MG63 (cell line): ENCODE measurements at regions not wholly inside any gene's neighbourhood (a gene's known extent, or its start where the extent isn't known, plus 50 kb on each side); places are given as distances from the start of the nearest gene placed in this dataset.
"Not testable (repeated sequence)": the region's sequence is repeated elsewhere in the genome, so short reads cannot be mapped to it uniquely, and the experiment has no call there.

Experiments
- DNase-seq: peaks from one replicate; pipeline ENCODE4 v3.0.0-alpha.2; 2020
- H3K27me3 ChIP-seq: fragments of 250-450 bp; sonication (Bioruptor Pico); 2 replicates; pipeline ENCODE4 v1.5.1; 2020; ENCODE audit warnings: mild to moderate bottlenecking, moderate library complexity
- H3K36me3 ChIP-seq: fragments of 250-450 bp; sonication (Bioruptor Pico); 2 replicates; pipeline ENCODE4 v1.5.1; 2020; ENCODE audit warnings: mild to moderate bottlenecking, moderate library complexity
- H3K4me3 ChIP-seq: fragments of 250-450 bp; sonication (Bioruptor Pico); 2 replicates; pipeline ENCODE4 v1.5.1; 2020; ENCODE audit warnings: mild to moderate bottlenecking, moderate library complexity
- H3K9me3 ChIP-seq: fragments of 250-450 bp; sonication (Bioruptor Pico); 2 replicates; pipeline ENCODE4 v1.5.1; 2020; ENCODE audit warnings: mild to moderate bottlenecking, moderate library complexity

GRCh38 chr20:55668631-55669030, 336.7 kb downstream of the CBLN4 start:
- no peak overlapping the region for H3K4me3 ChIP-seq
- no peak for DNase-seq
- H3K36me3 ChIP-seq: no peaks in the 10 kb centered on the region
- H3K27me3 ChIP-seq: no peaks in the 10 kb centered on the region
- no peaks in the 10 kb centered on the region for H3K9me3 ChIP-seq

DNA sequence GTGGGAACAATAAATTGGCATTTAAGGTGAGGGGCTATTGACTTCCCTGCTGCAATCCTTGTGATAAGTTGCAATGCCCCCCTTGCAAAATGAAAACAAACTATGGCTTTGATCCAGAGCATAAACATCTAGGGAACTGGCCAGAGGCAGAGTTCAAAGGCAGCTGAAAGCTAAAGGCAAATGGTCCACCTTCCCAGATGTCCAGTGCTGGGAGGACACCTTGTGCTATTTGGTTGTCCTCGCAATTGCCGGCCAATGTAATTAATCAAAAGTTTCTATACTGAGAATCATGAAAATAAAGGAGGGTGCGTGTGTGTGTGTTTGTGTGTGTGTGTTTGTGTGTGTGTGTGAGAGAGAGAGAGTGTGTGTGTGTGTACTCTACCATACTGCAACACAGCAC, 337.4 kb downstream of the CBLN4 start:
- no peak for DNase-seq
- no peaks in the 10 kb centered on the region for H3K9me3 ChIP-seq
- H3K4me3 ChIP-seq: no peak overlapping the region
- H3K27me3 ChIP-seq: no peaks in the 10 kb centered on the region
- H3K36me3 ChIP-seq: no peaks in the 10 kb centered on the region

GRCh38 chr20:55667024-55667423, 338.3 kb downstream of the CBLN4 start:
- Histone ChIP-seq H3K27me3 (no peaks in the 10 kb centered on the region), H3K9me3 (no peaks in the 10 kb centered on the region), H3K36me3 (no peaks in the 10 kb centered on the region), H3K4me3 (no peak overlapping the region)
- no peak for DNase-seq

- no peak for DNase-seq
- Histone ChIP-seq H3K27me3 (no peaks in the 10 kb centered on the region; the same call in 1 of the 2 replicates), H3K36me3 (no peaks in the 10 kb centered on the region), H3K9me3 (no peaks in the 10 kb centered on the region), H3K4me3 (no peak overlapping the region)
Observed at GRCh38 chr20:55656231-55656775, 349.0 kb downstream of the CBLN4 start.

DNA sequence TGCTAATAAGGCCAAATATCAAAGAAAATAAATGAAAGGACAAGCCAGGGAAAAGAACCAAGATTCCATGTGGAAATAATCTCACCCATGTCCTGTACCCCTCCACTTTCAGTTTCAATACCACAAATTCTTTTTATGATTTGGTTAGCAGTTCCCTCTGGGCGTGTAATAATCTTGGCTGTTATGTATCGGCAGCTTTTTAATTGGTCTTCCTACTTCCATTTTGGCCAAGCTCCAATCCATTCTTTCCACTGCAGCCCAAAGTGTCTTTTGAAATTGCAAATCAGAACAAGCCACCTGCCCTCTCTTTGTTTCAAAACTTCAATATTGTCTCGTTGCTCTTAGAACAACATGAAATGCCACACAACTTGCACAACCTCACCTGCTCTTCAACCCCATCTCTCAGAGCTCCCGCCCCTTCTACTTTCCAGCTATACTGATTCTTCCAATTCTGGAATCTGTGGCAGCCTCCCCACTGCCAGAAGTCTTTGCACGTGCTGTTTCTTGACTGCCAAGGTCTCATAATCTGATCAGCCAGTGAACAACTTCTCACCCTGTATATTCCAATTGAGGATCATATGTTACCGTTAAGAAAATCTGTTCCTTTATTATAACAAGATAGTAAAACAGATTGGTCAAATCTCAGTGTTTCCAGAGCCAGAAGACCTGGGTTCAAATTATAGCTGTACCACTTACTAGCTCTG, 354.5 kb downstream of the CBLN4 start:
- no peak overlapping the region for H3K4me3 ChIP-seq
- H3K9me3 ChIP-seq: no peaks in the 10 kb centered on the region
- H3K36me3 ChIP-seq: no peaks in the 10 kb centered on the region

GRCh38 chr20:55649254-55649653, 356.1 kb downstream of the CBLN4 start:
- H3K4me3 ChIP-seq: no peak overlapping the region
- H3K9me3 ChIP-seq: no peaks in the 10 kb centered on the region
- DNase-seq: no peak
- H3K27me3 ChIP-seq: no peaks in the 10 kb centered on the region; the same call in 1 of the 2 replicates
- no peaks in the 10 kb centered on the region for H3K36me3 ChIP-seq

More for the DNA sequence above, 354.5 kb downstream of the CBLN4 start:
- no peaks in the 10 kb centered on the region; the same call in 1 of the 2 replicates for H3K27me3 ChIP-seq
- DNase-seq: no peak

DNA sequence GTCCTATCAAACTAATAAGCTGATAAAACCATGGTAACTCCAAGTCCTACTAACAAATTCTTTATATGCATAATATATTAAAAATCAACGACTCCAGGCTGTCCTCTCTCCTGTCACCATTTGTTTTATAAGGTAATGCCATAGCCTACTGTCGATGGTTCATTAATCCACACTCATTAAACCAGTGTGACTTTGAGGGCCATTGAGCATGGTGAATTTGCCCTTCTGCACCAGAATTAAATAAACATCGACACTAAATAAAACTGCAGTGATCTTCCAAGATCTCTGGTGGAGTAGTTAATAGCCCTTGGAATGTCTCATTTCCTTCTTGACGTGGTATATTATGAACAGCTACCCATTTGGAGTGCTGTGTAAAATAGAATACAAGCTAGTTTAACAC, 358.5 kb downstream of the CBLN4 start:
- DNase-seq: no peak
- Histone ChIP-seq H3K27me3 (no peaks in the 10 kb centered on the region; the same call in 1 of the 2 replicates), H3K36me3 (no peaks in the 10 kb centered on the region), H3K9me3 (no peaks in the 10 kb centered on the region), H3K4me3 (no peak overlapping the region)

DNA sequence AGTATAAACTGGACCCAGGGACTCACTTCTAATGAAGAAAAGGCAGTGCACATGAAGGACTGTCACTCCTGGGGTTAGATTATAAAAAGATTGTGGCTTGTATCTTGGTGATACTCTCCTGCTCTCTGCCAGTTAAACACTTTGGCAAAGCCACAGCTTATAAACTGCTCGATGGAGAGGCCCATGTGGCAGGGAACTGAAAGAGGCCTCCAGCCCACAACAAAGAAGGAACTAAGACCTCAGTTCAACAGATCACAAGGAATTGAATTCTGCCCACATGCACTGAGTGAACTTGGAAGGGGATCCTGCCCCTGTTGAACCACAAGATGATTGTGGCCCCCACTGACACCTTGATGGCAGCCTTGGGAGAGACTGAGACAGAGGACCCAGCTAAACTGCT, 363.8 kb downstream of the CBLN4 start:
- DNase-seq: no peak
- no peak overlapping the region for H3K4me3 ChIP-seq
- H3K27me3 ChIP-seq: no peaks in the 10 kb centered on the region
- no peaks in the 10 kb centered on the region for H3K9me3 ChIP-seq
- no peaks in the 10 kb centered on the region for H3K36me3 ChIP-seq

DNA sequence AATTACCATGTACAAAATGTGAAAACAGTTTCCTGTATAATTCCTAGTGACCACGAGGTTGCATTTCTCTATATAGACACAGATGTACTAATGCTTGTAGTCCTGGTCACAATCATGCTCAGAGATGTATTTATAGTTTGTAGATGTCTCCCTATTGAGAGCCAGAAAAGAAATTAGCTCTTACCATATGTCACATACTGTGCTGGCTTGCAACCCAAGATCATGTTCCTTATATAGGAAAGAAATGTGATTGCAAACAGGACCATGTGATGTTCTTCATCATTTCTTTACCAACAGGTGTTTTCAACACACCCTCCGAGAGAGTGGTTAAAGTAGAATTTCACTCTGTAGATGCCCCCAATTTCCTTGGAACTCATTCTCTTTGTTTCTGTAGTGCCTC, 369.4 kb downstream of the CBLN4 start:
- H3K27me3 ChIP-seq: no peaks in the 10 kb centered on the region
- H3K36me3 ChIP-seq: no peaks in the 10 kb centered on the region
- no peak overlapping the region for H3K4me3 ChIP-seq
- H3K9me3 ChIP-seq: no peaks in the 10 kb centered on the region
- DNase-seq: no peak

GRCh38 chr20:55632592-55632991, 372.7 kb downstream of the CBLN4 start:
- no peaks in the 10 kb centered on the region for H3K36me3 ChIP-seq
- no peaks in the 10 kb centered on the region for H3K27me3 ChIP-seq
- no peak overlapping the region for H3K4me3 ChIP-seq
- no peak for DNase-seq
- no peaks in the 10 kb centered on the region for H3K9me3 ChIP-seq

GRCh38 chr20:55629143-55629542, 376.2 kb downstream of the CBLN4 start:
- not testable (repeated sequence) for H3K9me3 ChIP-seq, H3K4me3 ChIP-seq, H3K36me3 ChIP-seq, DNase-seq, H3K27me3 ChIP-seq

DNA sequence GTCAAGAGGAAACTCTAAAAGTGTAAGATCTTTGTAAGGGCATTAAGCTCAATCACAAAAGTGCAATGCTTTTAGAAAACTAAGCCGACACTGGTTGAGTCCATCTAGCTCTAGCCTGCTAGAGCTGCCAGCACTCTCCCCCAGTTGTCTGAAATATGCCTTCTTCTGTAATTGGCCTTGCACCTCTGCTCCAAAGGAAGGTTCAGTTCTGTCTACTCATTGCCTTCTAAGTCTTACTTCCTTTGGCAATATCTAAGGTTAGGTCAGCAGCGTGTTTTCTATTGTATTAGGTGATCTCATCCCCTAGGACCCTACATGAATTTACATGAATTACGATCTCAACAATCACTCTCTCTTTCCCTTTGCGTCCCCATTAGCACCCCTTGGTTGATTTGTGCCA, 378.6 kb downstream of the CBLN4 start:
- no peaks in the 10 kb centered on the region for H3K36me3 ChIP-seq
- no peak for DNase-seq
- peaks cover 5% of the 10 kb centered on the region for H3K9me3 ChIP-seq
- H3K4me3 ChIP-seq: no peak overlapping the region
- H3K27me3 ChIP-seq: no peaks in the 10 kb centered on the region; the same call in 1 of the 2 replicates

DNA sequence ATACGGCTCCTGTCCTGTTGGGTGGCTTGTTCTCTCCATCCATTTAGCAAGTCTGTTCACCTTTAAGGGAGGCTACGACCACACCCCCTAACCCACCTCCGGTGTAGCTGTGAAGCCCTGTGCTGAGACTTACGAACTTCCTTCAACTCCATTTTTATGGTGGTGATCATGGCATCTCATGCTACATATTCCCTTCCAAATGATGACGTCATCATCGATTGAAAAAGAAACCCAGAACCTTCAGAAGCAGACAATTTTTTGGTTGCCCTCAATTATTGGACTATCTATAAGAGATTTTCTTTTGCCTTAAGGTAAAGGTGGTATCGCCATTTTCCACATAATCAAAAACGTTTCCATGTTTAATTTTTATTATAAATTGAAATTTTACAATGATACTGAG, 389.0 kb downstream of the CBLN4 start:
- no peaks in the 10 kb centered on the region for H3K9me3 ChIP-seq
- DNase-seq: no peak
- H3K27me3 ChIP-seq: no peaks in the 10 kb centered on the region
- no peaks in the 10 kb centered on the region for H3K36me3 ChIP-seq
- no peak overlapping the region for H3K4me3 ChIP-seq

GRCh38 chr20:55615818-55616217, 389.5 kb downstream of the CBLN4 start:
- H3K4me3 ChIP-seq: no peak overlapping the region
- H3K9me3 ChIP-seq: no peaks in the 10 kb centered on the region
- H3K36me3 ChIP-seq: no peaks in the 10 kb centered on the region
- no peak for DNase-seq
- H3K27me3 ChIP-seq: no peaks in the 10 kb centered on the region

GRCh38 chr20:55614220-55614757, 391.0 kb downstream of the CBLN4 start:
- no peak for DNase-seq
- H3K9me3 ChIP-seq: no peaks in the 10 kb centered on the region
- H3K4me3 ChIP-seq: no peak overlapping the region
- H3K36me3 ChIP-seq: no peaks in the 10 kb centered on the region
- H3K27me3 ChIP-seq: no peaks in the 10 kb centered on the region

DNA sequence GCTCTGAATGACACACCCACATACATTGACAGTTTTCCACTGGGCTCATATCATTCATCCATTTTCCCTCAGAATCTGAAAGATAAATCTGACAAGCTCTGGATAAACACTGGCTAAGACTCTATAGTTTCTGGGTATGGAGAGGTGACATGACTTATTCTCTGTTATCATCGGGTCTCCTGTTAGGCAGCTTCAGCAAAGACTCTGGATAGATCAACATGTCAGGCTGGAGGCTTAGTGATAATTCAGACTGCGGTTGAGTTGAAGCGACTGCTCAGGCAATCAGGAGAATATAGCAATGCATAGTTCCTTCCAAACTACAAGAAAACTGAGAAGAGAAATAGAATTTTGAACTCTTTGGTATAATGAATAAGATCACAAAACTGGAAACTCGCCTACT, 394.6 kb downstream of the CBLN4 start:
- DNase-seq: no peak
- Histone ChIP-seq H3K36me3 (no peaks in the 10 kb centered on the region), H3K9me3 (no peaks in the 10 kb centered on the region), H3K27me3 (no peaks in the 10 kb centered on the region), H3K4me3 (no peak overlapping the region)

- DNase-seq: no peak
- Histone ChIP-seq H3K27me3 (peaks cover 2% of the 10 kb centered on the region; the same call in 1 of the 2 replicates), H3K9me3 (no peaks in the 10 kb centered on the region), H3K4me3 (no peak overlapping the region), H3K36me3 (no peaks in the 10 kb centered on the region)
Observed at GRCh38 chr20:55605594-55605993, 399.7 kb downstream of the CBLN4 start.

GRCh38 chr20:55597526-55597925, 407.8 kb downstream of the CBLN4 start:
- Histone ChIP-seq H3K9me3 (no peaks in the 10 kb centered on the region), H3K27me3 (no peaks in the 10 kb centered on the region; the same call in 1 of the 2 replicates), H3K4me3 (no peak overlapping the region), H3K36me3 (no peaks in the 10 kb centered on the region)
- DNase-seq: no peak
